ENCODE measurements at regions not wholly inside any gene's neighbourhood (a gene's known extent, or its start where the extent isn't known, plus 50 kb on each side); places are given as distances from the start of the nearest gene placed in this dataset.

DNA sequence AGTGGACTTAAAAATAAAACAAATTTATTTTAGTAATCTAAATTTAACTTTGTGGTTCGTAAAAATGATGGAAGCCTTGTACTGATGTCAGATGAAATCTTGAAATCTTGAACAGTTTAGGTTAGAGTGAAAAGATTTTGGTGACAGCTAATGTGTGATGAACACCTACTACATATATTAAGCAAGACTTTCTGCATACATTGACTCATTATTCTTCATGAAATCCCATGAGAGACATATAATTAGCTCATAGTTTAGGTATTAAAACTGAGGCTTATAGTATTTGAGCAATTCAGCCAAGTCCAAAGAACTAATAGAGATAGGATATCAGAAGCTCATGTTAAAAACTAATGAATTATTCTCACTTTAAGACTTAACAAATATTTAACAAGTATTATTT lies 66.9 kb upstream of the PCDH7 start:
- Histone ChIP-seq H3K9me3 (no peaks in the 10 kb centered on the region), H3K4me3 (no peak overlapping the region), H3K4me1 (no peaks in the 10 kb centered on the region), H3K27ac (no peak overlapping the region), H3K27me3 (no peaks in the 10 kb centered on the region), H3K36me3 (no peaks in the 10 kb centered on the region)
- TF ChIP-seq EP300 (IDR thresholded peaks at IDR 0.05) (no peak), POLR2A (IDR thresholded peaks at IDR 0.05) (no peak), POLR2AphosphoS5 (IDR thresholded peaks at IDR 0.05) (no peak)
- TF ChIP-seq, protein P1, sequence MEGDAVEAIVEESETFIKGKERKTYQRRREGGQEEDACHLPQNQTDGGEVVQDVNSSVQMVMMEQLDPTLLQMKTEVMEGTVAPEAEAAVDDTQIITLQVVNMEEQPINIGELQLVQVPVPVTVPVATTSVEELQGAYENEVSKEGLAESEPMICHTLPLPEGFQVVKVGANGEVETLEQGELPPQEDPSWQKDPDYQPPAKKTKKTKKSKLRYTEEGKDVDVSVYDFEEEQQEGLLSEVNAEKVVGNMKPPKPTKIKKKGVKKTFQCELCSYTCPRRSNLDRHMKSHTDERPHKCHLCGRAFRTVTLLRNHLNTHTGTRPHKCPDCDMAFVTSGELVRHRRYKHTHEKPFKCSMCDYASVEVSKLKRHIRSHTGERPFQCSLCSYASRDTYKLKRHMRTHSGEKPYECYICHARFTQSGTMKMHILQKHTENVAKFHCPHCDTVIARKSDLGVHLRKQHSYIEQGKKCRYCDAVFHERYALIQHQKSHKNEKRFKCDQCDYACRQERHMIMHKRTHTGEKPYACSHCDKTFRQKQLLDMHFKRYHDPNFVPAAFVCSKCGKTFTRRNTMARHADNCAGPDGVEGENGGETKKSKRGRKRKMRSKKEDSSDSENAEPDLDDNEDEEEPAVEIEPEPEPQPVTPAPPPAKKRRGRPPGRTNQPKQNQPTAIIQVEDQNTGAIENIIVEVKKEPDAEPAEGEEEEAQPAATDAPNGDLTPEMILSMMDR (IDR thresholded peaks at IDR 0.05) = no peak
- 13 to 24% (median 17%) methylated on average over 1 of the region's 1 CpG for WGBS, 5 donors
- intact Hi-C loops (cut with DNase I; ENCODE audit: low total_unique reads) = no loop called here
- no peak for DNase-seq

DNA sequence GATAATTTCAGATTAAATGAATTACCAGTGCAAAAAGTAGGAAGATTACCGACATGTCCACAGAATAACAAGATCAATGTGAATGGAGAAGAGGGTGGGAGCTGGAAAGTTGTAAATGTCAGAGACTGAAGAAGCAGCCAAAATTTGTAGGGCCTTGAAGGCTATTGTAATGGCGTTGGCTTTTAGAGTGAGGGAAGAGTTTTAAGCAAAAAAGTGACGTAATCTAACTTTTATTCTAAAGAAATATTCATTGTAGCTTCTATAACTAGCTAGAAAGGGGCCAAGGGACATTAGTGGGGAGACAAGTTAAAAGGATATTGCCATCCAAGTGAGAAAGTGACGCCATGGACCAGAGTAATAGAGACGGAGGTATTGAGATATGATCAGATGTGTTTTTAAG lies 63.3 kb upstream of the PCDH7 start:
- Histone ChIP-seq H3K27me3 (no peaks in the 10 kb centered on the region), H3K9me3 (no peaks in the 10 kb centered on the region), H3K4me1 (no peaks in the 10 kb centered on the region), H3K4me3 (no peak overlapping the region), H3K27ac (no peak overlapping the region), H3K36me3 (no peaks in the 10 kb centered on the region)
- TF ChIP-seq EP300 (IDR thresholded peaks at IDR 0.05) = no peak
- TF ChIP-seq POLR2AphosphoS5 (IDR thresholded peaks at IDR 0.05) = no peak
- TF ChIP-seq POLR2A (IDR thresholded peaks at IDR 0.05) = no peak
- TF ChIP-seq, protein P1 (IDR thresholded peaks at IDR 0.05) = no peak
- 88 to 93% (median 92%) methylated on average over 5 of the region's 5 CpGs for WGBS, 5 donors
- no peak for DNase-seq
- intact Hi-C loops (cut with DNase I; ENCODE audit: low total_unique reads) = no loop called here

DNA sequence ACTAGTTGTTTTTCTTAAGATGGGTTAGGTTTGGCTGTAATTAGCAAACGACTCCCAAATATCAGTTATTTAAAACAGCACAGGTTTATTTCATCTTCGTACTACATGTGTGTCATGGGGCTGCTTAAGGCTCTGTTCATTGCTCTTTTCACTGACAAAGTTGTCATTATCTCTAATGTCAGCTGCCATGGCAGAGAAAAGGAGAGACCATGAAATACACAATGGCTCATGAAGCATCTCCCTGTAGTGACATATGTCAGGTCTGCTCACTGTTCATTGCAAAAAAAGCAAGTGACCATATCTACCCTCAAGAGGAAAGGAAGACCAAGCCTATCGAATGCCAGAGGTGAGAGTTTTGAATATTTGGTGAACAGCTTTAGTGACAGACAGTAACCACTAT lies 52.2 kb upstream of the PCDH7 start:
- Histone ChIP-seq H3K9me3 (no peaks in the 10 kb centered on the region), H3K4me1 (no peaks in the 10 kb centered on the region), H3K27ac (no peak overlapping the region), H3K4me3 (no peak overlapping the region), H3K36me3 (no peaks in the 10 kb centered on the region), H3K27me3 (no peaks in the 10 kb centered on the region)
- intact Hi-C loops (cut with DNase I; ENCODE audit: low total_unique reads) = no loop called here
- WGBS, 5 donors = 67 to 75% (median 71%) methylated on average over 3 of the region's 3 CpGs
- no peak for DNase-seq
- TF ChIP-seq POLR2AphosphoS5 (IDR thresholded peaks at IDR 0.05) (no peak), EP300 (IDR thresholded peaks at IDR 0.05) (no peak), POLR2A (IDR thresholded peaks at IDR 0.05) (no peak)
- TF ChIP-seq, protein P1 (IDR thresholded peaks at IDR 0.05) = no peak

DNA sequence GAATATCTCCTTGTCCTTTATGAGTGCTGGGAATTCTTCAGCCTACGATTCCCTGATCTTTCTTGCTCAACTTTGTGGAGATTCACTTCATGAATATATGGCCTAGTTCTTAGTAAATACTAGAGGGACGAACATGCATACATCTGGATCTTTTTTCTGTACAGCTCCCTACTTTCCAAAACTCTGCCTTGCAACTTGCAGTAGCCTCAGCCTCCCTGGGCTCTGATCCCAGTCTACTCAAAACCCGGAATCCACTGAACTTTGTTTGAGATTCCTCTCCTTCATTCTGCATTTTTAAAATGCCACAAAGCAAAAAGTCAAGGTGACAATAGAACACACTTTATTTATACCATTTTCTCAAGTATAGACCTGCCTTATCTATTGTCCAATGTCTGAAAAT lies 50.0 kb upstream of the PCDH7 start:
- no peak for DNase-seq
- Histone ChIP-seq H3K27ac (no peak overlapping the region), H3K27me3 (no peaks in the 10 kb centered on the region), H3K9me3 (no peaks in the 10 kb centered on the region), H3K4me3 (no peak overlapping the region), H3K36me3 (no peaks in the 10 kb centered on the region), H3K4me1 (no peaks in the 10 kb centered on the region)
- 76 to 81% (median 79%) methylated on average over 3 of the region's 3 CpGs for WGBS, 5 donors
- TF ChIP-seq, protein P1 (IDR thresholded peaks at IDR 0.05) = no peak
- TF ChIP-seq POLR2A (IDR thresholded peaks at IDR 0.05) (no peak), POLR2AphosphoS5 (IDR thresholded peaks at IDR 0.05) (no peak), EP300 (IDR thresholded peaks at IDR 0.05) (no peak)
- intact Hi-C loops (cut with DNase I; ENCODE audit: low total_unique reads) = no loop called here

Small RNAs in the stretch of these regions (small RNA-seq; reads per million reads assigned to genes)
- 0 reads per million in 4 donors for gene AC097510.1
